Hepatocyte (in vitro differentiated cells): ENCODE measurements at regions not wholly inside any gene's neighbourhood (a gene's known extent, or its start where the extent isn't known, plus 50 kb on each side); places are given as distances from the start of the nearest gene placed in this dataset.

ENCODE experiments used
- CTCF ChIP-seq: fragments of 200-600 bp; sonication (generic); IDR thresholded peaks from 2 replicates; pipeline ENCODE4 v1.5.1; 2016; ENCODE audit warnings: antibody characterized with exemption, mild to moderate bottlenecking; ENCODE audit not compliant: poor library complexity
- EZH2 ChIP-seq: fragments of 200-600 bp; sonication (generic); IDR thresholded peaks from 2 replicates; pipeline ENCODE4 v1.6.1; 2016; ENCODE audit warnings: antibody characterized with exemption, mild to moderate bottlenecking, borderline replicate concordance
- EZH2phosphoT487 ChIP-seq: fragments of 200-600 bp; sonication (generic); IDR thresholded peaks from one replicate; pipeline ENCODE4 v1.6.1; 2018; ENCODE audit warnings: antibody characterized with exemption, mild to moderate bottlenecking, low read depth, moderate library complexity; ENCODE audit not compliant: unreplicated experiment, severe bottlenecking

- TF ChIP-seq CTCF: no peak
- TF ChIP-seq EZH2phosphoT487: no peak
- TF ChIP-seq EZH2: no peak
These were observed 288.6 kb upstream of the DAB2 start for GRCh38 chr5:39713250-39713916.
